Tibial nerve (tissue), 4 donors: ENCODE measurements at regions not wholly inside any gene's neighbourhood (a gene's known extent, or its start where the extent isn't known, plus 50 kb on each side); places are given as distances from the start of the nearest gene placed in this dataset.

Experiments used
- EP300 ChIP-seq, 2 donors: sonication (generic); formaldehyde crosslinking; IDR thresholded peaks; one replicate each; pipeline ENCODE4 v1.6.1; 2017; ENCODE audit warnings: antibody characterized with exemption in 2 of 2, mild to moderate bottlenecking in 1 of 2
- POLR2A ChIP-seq, 2 donors: fragments of 450-650 bp; IDR thresholded peaks; one replicate each; pipeline ENCODE4 v1.6.1; 2017; ENCODE audit warnings: antibody characterized with exemption in 2 of 2, mild to moderate bottlenecking in 2 of 2, moderate library complexity in 2 of 2
- TF ChIP-seq, protein P1 (sequence below), 5 experiments: fragments of 200-600 bp in 3 of 5; fragments of 450-650 bp in 2 of 5; sonication (generic) in 3 of 5; IDR thresholded peaks; one replicate each; pipeline ENCODE4 v1.5.1; 2016 to 2019; ENCODE audit warnings: antibody characterized with exemption in 5 of 5, mild to moderate bottlenecking in 3 of 5, moderate library complexity in 2 of 5

DNA sequence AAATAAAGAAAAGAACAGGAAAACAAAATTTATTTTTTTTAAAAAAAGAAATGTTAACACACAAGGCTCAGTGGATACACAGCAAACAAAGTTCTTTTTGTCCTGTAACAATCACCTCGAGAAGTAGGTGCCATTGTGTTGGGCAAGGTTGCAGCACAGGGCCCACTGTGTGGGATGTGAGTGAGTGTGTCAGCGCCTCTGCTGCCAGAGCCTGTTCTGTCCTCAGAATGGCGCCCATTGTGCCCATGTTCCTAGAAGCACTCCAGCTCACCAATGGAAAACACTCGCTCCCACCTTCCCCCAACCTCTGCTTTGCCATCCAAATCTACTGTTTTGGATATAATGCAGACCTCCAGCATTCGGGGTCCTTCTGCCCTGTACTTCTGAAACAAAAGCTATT, 84.9 kb upstream of the CLDN18 start:
- TF ChIP-seq POLR2A (IDR thresholded peaks at IDR 0.05) (no peak), EP300 (IDR thresholded peaks at IDR 0.05) (no peak)
- TF ChIP-seq, protein P1, sequence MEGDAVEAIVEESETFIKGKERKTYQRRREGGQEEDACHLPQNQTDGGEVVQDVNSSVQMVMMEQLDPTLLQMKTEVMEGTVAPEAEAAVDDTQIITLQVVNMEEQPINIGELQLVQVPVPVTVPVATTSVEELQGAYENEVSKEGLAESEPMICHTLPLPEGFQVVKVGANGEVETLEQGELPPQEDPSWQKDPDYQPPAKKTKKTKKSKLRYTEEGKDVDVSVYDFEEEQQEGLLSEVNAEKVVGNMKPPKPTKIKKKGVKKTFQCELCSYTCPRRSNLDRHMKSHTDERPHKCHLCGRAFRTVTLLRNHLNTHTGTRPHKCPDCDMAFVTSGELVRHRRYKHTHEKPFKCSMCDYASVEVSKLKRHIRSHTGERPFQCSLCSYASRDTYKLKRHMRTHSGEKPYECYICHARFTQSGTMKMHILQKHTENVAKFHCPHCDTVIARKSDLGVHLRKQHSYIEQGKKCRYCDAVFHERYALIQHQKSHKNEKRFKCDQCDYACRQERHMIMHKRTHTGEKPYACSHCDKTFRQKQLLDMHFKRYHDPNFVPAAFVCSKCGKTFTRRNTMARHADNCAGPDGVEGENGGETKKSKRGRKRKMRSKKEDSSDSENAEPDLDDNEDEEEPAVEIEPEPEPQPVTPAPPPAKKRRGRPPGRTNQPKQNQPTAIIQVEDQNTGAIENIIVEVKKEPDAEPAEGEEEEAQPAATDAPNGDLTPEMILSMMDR (IDR thresholded peaks at IDR 0.05) = no peak
